Mesendoderm (in vitro differentiated cells): ENCODE measurements at regions not wholly inside any gene's neighbourhood (a gene's known extent, or its start where the extent isn't known, plus 50 kb on each side); places are given as distances from the start of the nearest gene placed in this dataset.
"Not testable (repeated sequence)": the region's sequence is repeated elsewhere in the genome, so short reads cannot be mapped to it uniquely, and the experiment has no call there.

ENCODE experiments used
- DNase-seq: peaks from one replicate; pipeline ENCODE4 v3.0.0; 2013
- H2AK5ac ChIP-seq: 2 replicates; pipeline ENCODE4 v1.6.1; 2013; ENCODE audit warnings: low read length, inconsistent platforms
- H2BK120ac ChIP-seq: 2 replicates; pipeline ENCODE4 v1.6.1; 2013; ENCODE audit warnings: low read depth, mild to moderate bottlenecking, low read length, moderate library complexity, mixed read lengths
- H2BK15ac ChIP-seq: replicated peaks from 2 replicates; pipeline ENCODE4 v1.6.1; 2013; ENCODE audit warnings: low read depth, mild to moderate bottlenecking, moderate library complexity
- H2BK5ac ChIP-seq: 2 replicates; pipeline ENCODE4 v1.6.1; 2013; ENCODE audit warnings: low read length, inconsistent platforms
- H3K18ac ChIP-seq: 2 replicates; pipeline ENCODE4 v1.6.1; 2013; ENCODE audit warnings: mild to moderate bottlenecking, low read length, mixed read lengths
- H3K23ac ChIP-seq: one replicate; pipeline ENCODE4 v1.6.1; 2013; ENCODE audit warnings: low read length
- H3K27ac ChIP-seq: 2 replicates; pipeline ENCODE4 v1.5.1; 2013; ENCODE audit warnings: low read depth, mild to moderate bottlenecking, inconsistent platforms, low read length, moderate library complexity
- H3K27me3 ChIP-seq: 2 replicates; pipeline ENCODE4 v1.6.1; 2013; ENCODE audit warnings: low read length, control low read depth, mild to moderate bottlenecking, inconsistent platforms; ENCODE audit not compliant: insufficient read depth, poor library complexity
- H3K36me3 ChIP-seq: 2 replicates; pipeline ENCODE4 v1.6.1; 2013; ENCODE audit warnings: low read length, inconsistent platforms; ENCODE audit not compliant: control insufficient read depth, insufficient read depth
- H3K4ac ChIP-seq: one replicate; pipeline ENCODE4 v1.6.1; 2013; ENCODE audit warnings: low read depth, mild to moderate bottlenecking, low read length, moderate library complexity
- H3K4me1 ChIP-seq: 2 replicates; pipeline ENCODE4 v1.6.1; 2013; ENCODE audit warnings: low read depth, low read length, inconsistent platforms; ENCODE audit not compliant: control insufficient read depth
- H3K4me2 ChIP-seq: 2 replicates; pipeline ENCODE4 v1.6.1; 2013; ENCODE audit warnings: low read length
- H3K4me3 ChIP-seq: 2 replicates; pipeline ENCODE4 v1.5.1; 2013; ENCODE audit warnings: mild to moderate bottlenecking, low read length
- H3K56ac ChIP-seq: one replicate; pipeline ENCODE4 v1.6.1; 2013; ENCODE audit warnings: low read length
- H3K79me1 ChIP-seq: 2 replicates; pipeline ENCODE4 v1.6.1; 2013; ENCODE audit warnings: low read length, inconsistent platforms
- H3K79me2 ChIP-seq: 2 replicates; pipeline ENCODE4 v1.6.1; 2013; ENCODE audit warnings: mild to moderate bottlenecking, low read length; ENCODE audit not compliant: control insufficient read depth, insufficient read depth
- H3K9ac ChIP-seq: 2 replicates; pipeline ENCODE4 v1.6.1; 2013; ENCODE audit warnings: low read length, inconsistent platforms
- H4K5ac ChIP-seq: one replicate; pipeline ENCODE4 v1.6.1; 2013; ENCODE audit warnings: low read length
- H4K8ac ChIP-seq: one replicate; pipeline ENCODE4 v1.6.1; 2013; ENCODE audit warnings: low read depth, mild to moderate bottlenecking, control low read depth, low read length, moderate library complexity
- WGBS: extraction: QIAGEN DNeasy Blood & Tissue Kit; methylation state at CpG from one replicate; pipeline ENCODE4 v1.1.7; 2013; ENCODE audit warnings: low lambda C conversion rate, missing lambda C conversion rate; ENCODE audit not compliant: insufficient coverage; ENCODE audit errors: extremely low coverage; 5-methylcytosine and 5-hydroxymethylcytosine counted together

DNA sequence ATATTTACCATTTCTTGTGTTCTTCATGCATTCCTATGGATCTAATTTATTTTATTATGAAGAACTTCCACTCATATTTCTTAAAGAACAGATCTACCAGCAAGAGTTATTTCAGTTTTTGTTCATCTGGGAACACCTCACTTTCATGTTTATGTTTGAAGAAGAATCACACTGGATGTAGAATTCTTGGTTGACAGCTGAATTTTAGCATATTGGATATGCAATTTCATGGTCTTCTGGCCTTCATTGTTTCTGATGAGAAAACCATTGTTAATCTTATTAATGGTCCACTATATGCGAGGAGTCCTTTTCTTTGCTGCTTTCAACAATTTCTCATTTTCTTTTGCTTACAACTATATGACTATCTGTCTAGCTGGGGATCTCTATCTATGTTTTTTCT is 189.2 kb downstream of the UXS1 start:
- no CpG with 5 or more reads among the region's 1 CpG for WGBS
- Histone ChIP-seq H3K18ac (no peak overlapping the region), H3K56ac (no peak overlapping the region), H3K27me3 (no peaks in the 10 kb centered on the region), H4K8ac (no peak overlapping the region), H3K27ac (no peak overlapping the region), H4K5ac (no peak overlapping the region), H2AK5ac (no peak overlapping the region), H3K4ac (no peak overlapping the region), H2BK15ac (no peak overlapping the region), H3K9ac (no peak overlapping the region), H3K4me3 (no peak overlapping the region), H3K23ac (no peak overlapping the region), H3K36me3 (no peaks in the 10 kb centered on the region), H2BK120ac (no peak overlapping the region), H3K79me1 (no peaks in the 10 kb centered on the region), H3K79me2 (no peaks in the 10 kb centered on the region), H3K4me2 (no peak overlapping the region), H2BK5ac (no peak overlapping the region), H3K4me1 (no peaks in the 10 kb centered on the region)
- no peak for DNase-seq

DNA sequence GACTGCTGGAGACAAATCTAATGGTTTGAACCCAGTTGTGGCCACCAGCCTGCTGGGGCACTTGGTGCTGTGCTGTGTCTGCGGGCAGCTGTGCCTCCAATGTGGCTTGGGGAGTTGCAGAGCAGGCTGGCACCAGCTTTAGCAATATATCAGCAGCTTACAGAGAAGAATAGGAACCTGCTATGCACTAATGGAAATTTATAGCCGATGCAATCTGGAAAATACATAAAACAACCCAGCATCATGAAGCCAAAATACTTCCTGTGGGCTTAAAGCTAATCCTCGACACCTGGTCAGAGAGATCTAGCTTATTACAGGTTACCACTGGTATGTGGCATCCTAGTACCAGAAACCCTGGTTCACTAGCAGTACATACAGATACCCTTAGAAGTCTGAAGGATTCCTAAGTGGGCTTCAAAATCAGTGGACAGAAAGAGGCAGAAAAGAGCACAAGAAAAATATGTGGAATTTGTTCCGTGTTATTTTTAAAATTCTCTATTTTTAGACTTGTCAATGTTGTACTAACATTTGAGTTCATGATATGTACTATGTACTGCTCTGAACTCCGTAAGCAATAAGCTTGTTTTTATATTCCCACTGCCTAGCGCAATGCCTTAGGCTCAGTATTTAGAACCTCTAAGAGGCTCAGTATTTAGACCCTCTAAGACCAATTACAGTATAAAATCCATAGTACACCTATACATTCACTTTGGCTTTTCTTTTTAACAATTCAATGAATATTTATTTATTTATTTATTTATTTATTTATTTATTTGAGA is 194.7 kb downstream of the UXS1 start:
- no peak overlapping the region for H3K4me3 ChIP-seq
- no peak overlapping the region for H4K8ac ChIP-seq
- H3K4ac ChIP-seq = no peak overlapping the region
- no peak overlapping the region for H4K5ac ChIP-seq
- no peak overlapping the region for H3K4me2 ChIP-seq
- no CpG with 5 or more reads among the region's 6 CpGs for WGBS
- H2BK120ac ChIP-seq = no peak overlapping the region
- DNase-seq = no peak
- H2BK5ac ChIP-seq = no peak overlapping the region
- no peaks in the 10 kb centered on the region for H3K79me1 ChIP-seq
- H2BK15ac ChIP-seq = no peak overlapping the region
- H3K4me1 ChIP-seq = no peaks in the 10 kb centered on the region
- no peak overlapping the region for H3K27ac ChIP-seq
- H3K23ac ChIP-seq = no peak overlapping the region
- H2AK5ac ChIP-seq = no peak overlapping the region
- no peaks in the 10 kb centered on the region for H3K79me2 ChIP-seq
- H3K36me3 ChIP-seq = no peaks in the 10 kb centered on the region
- H3K56ac ChIP-seq = no peak overlapping the region
- H3K27me3 ChIP-seq = no peaks in the 10 kb centered on the region
- no peak overlapping the region for H3K18ac ChIP-seq
- H3K9ac ChIP-seq = no peak overlapping the region

DNA sequence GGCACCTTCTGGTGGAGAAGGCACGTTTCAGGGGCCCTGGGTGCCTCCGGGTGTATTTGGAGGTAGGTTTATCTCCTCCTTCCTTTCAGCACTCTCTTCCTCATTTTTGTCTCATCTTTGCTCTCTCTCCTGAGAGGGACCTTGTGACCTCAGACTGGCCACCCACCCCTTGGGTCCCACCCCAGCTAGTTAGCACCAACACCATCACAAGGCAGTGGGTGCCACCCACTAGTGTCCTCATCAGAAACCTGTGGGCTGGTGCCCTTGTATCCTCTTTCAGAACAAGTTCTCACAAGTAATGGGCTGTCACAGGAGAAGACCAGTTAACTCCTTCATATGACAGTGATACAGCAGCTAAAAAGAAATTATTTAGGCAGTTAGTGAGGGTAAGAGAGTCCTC is 196.4 kb downstream of the UXS1 start:
- Histone ChIP-seq H2BK5ac (no peak overlapping the region), H3K79me1 (no peaks in the 10 kb centered on the region), H3K79me2 (no peaks in the 10 kb centered on the region), H2AK5ac (no peak overlapping the region), H2BK15ac (no peak overlapping the region), H3K4me3 (no peak overlapping the region), H3K9ac (no peak overlapping the region), H3K4me1 (no peaks in the 10 kb centered on the region), H3K23ac (no peak overlapping the region), H2BK120ac (no peak overlapping the region), H3K18ac (no peak overlapping the region), H4K5ac (no peak overlapping the region), H3K36me3 (no peaks in the 10 kb centered on the region), H3K27me3 (no peaks in the 10 kb centered on the region), H3K27ac (no peak overlapping the region), H3K4ac (no peak overlapping the region), H3K4me2 (no peak overlapping the region), H4K8ac (no peak overlapping the region), H3K56ac (no peak overlapping the region)
- no CpG with 5 or more reads among the region's 2 CpGs for WGBS
- no peak for DNase-seq

DNA sequence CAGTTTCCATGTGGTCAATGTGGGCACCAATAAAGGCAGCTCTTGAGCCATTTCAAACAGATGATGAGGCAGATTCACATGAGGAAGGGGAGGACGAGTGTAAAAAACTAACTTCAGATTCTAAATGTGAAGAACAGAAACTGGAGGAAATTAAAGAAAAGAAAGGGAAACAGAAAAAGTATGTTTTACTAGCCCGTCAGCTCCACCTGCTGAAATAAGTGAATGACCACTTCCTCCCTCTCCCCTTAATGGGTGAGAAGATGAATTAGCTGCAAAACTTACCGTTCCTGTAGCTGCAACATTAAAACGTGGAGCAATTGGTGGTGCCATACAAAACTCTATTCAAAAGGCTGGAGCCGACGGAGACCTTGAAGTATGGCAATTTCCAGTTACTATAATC is 203.5 kb downstream of the UXS1 start:
- no peak for DNase-seq
- WGBS = no CpG with 5 or more reads among the region's 6 CpGs
- no peaks in the 10 kb centered on the region for H3K27me3 ChIP-seq
- H3K4ac ChIP-seq = no peak overlapping the region
- H4K5ac ChIP-seq = no peak overlapping the region
- H3K4me1 ChIP-seq = no peaks in the 10 kb centered on the region
- H3K79me2 ChIP-seq = no peaks in the 10 kb centered on the region
- H3K4me3 ChIP-seq = no peak overlapping the region
- no peak overlapping the region for H3K4me2 ChIP-seq
- H3K18ac ChIP-seq = no peak overlapping the region
- H3K23ac ChIP-seq = no peak overlapping the region
- no peak overlapping the region for H3K56ac ChIP-seq
- H3K79me1 ChIP-seq = no peaks in the 10 kb centered on the region
- H3K27ac ChIP-seq = no peak overlapping the region
- no peak overlapping the region for H4K8ac ChIP-seq
- no peak overlapping the region for H2BK5ac ChIP-seq
- no peak overlapping the region for H3K9ac ChIP-seq
- H2AK5ac ChIP-seq = no peak overlapping the region
- H3K36me3 ChIP-seq = no peaks in the 10 kb centered on the region
- no peak overlapping the region for H2BK15ac ChIP-seq
- H2BK120ac ChIP-seq = no peak overlapping the region

DNA sequence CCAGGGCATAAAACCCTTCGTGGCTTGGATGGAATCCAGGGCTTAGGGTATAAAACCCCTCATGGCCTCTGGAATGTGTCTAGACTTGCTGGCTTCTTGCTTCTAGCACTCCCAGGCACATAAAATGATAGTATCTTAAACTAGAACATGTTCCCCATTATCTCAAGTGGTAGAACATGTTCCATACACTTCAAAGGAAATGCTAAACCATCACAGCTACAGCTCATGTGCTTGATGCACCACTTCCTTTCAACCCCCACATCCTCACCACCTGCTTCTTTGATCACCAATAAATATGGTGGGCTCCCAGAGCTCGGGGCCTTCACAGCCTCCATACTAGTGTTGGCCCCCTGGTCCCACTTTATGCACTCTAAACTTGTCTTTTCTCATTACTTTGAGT is 204.3 kb downstream of the UXS1 start:
- H2AK5ac ChIP-seq, H3K79me1 ChIP-seq, H3K36me3 ChIP-seq, H3K4me3 ChIP-seq, H3K4me2 ChIP-seq, H4K5ac ChIP-seq, H2BK5ac ChIP-seq, H3K79me2 ChIP-seq, H3K4ac ChIP-seq, H3K4me1 ChIP-seq, H3K56ac ChIP-seq, H3K9ac ChIP-seq, H4K8ac ChIP-seq, DNase-seq, H3K18ac ChIP-seq, H2BK15ac ChIP-seq, H3K27me3 ChIP-seq, H3K23ac ChIP-seq, H3K27ac ChIP-seq, H2BK120ac ChIP-seq: not testable (repeated sequence)
- no CpG with 5 or more reads among the region's 2 CpGs for WGBS

DNA sequence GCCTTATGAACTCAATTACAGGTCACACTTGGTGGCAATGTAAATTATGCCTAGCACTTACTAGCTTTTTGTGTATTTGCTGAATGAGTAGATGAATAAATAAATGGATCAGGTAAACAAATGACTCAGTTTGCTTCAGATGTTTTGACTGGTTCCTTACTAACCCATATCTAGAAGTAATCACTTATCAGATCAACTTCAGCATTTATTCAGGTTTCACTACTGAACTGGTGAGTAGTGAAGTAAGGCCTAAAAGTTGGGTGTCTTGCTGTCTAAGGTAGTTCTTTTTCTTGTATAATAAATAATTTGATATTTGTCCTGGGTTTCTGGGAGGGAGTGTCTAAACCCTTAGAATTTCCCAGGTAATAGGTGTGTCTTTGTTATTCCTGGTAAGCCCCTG is 205.0 kb downstream of the UXS1 start:
- no peak overlapping the region for H4K8ac ChIP-seq
- no peak overlapping the region for H2BK5ac ChIP-seq
- DNase-seq = no peak
- no peak overlapping the region for H2AK5ac ChIP-seq
- no peak overlapping the region for H3K56ac ChIP-seq
- H3K9ac ChIP-seq = no peak overlapping the region
- H2BK120ac ChIP-seq = no peak overlapping the region
- H3K79me2 ChIP-seq = no peaks in the 10 kb centered on the region
- no peak overlapping the region for H3K18ac ChIP-seq
- H2BK15ac ChIP-seq = no peak overlapping the region
- no peaks in the 10 kb centered on the region for H3K79me1 ChIP-seq
- H3K4me1 ChIP-seq = no peaks in the 10 kb centered on the region
- H3K4ac ChIP-seq = no peak overlapping the region
- no peak overlapping the region for H4K5ac ChIP-seq
- no peaks in the 10 kb centered on the region for H3K27me3 ChIP-seq
- no peak overlapping the region for H3K27ac ChIP-seq
- H3K23ac ChIP-seq = no peak overlapping the region
- no peak overlapping the region for H3K4me2 ChIP-seq
- no peaks in the 10 kb centered on the region for H3K36me3 ChIP-seq
- no peak overlapping the region for H3K4me3 ChIP-seq
